ENCODE measurements at regions not wholly inside any gene's neighbourhood (a gene's known extent, or its start where the extent isn't known, plus 50 kb on each side); places are given as distances from the start of the nearest gene placed in this dataset.
"Not testable (repeated sequence)": the region's sequence is repeated elsewhere in the genome, so short reads cannot be mapped to it uniquely, and the experiment has no call there.

GRCh38 chr11:29163231-29163630, 853.6 kb downstream of the KCNA4 start:
- H3K27ac Mint-ChIP-seq = no peak overlapping the region
- no peak overlapping the region for H3K4me3 Mint-ChIP-seq
- no peak for DNase-seq
- no peak for ATAC-seq
- ChIA-PET POLR2A (no interaction called here), CTCF (no interaction called here)
- no peaks in the 10 kb centered on the region for H3K27me3 Mint-ChIP-seq
- peaks cover 6% of the 10 kb centered on the region for H3K9me3 Mint-ChIP-seq
- H3K4me1 Mint-ChIP-seq (ENCODE audit: low read depth) = no peaks in the 10 kb centered on the region
- no peak for TF ChIP-seq CTCF (IDR thresholded peaks at IDR 0.05)
- intact Hi-C loops (cut with micrococcal nuclease) = no loop called here
- no peaks in the 10 kb centered on the region for H3K36me3 Mint-ChIP-seq (ENCODE audit: low read depth)

- intact Hi-C loops (cut with micrococcal nuclease) = no loop called here
These were observed 854.3 kb downstream of the KCNA4 start for GRCh38 chr11:29162491-29162890.

GRCh38 chr11:29161191-29161590, 855.6 kb downstream of the KCNA4 start:
- H3K36me3 Mint-ChIP-seq (ENCODE audit: low read depth) = no peaks in the 10 kb centered on the region
- no peak overlapping the region for H3K4me3 Mint-ChIP-seq
- no peak for ATAC-seq
- ChIA-PET POLR2A (no interaction called here), CTCF (no interaction called here)
- no peaks in the 10 kb centered on the region for H3K27me3 Mint-ChIP-seq
- intact Hi-C loops (cut with micrococcal nuclease) = no loop called here
- DNase-seq = no peak
- TF ChIP-seq CTCF (IDR thresholded peaks at IDR 0.05) = no peak
- H3K4me1 Mint-ChIP-seq (ENCODE audit: low read depth) = no peaks in the 10 kb centered on the region
- H3K27ac Mint-ChIP-seq = no peak overlapping the region
- peaks cover 8% of the 10 kb centered on the region for H3K9me3 Mint-ChIP-seq

More at GRCh38 chr11:29162491-29162890, 854.3 kb downstream of the KCNA4 start:
- no peaks in the 10 kb centered on the region for H3K36me3 Mint-ChIP-seq (ENCODE audit: low read depth)
- CTCF ChIA-PET = no interaction called here
- no peaks in the 10 kb centered on the region for H3K4me1 Mint-ChIP-seq (ENCODE audit: low read depth)
- H3K9me3 Mint-ChIP-seq = peaks cover 8% of the 10 kb centered on the region
- TF ChIP-seq CTCF (IDR thresholded peaks at IDR 0.05) = no peak
- no peak overlapping the region for H3K4me3 Mint-ChIP-seq
- H3K27me3 Mint-ChIP-seq = no peaks in the 10 kb centered on the region
- DNase-seq = no peak
- H3K27ac Mint-ChIP-seq = no peak overlapping the region
- POLR2A ChIA-PET = no interaction called here
- no peak for ATAC-seq

- ATAC-seq (no peak), DNase-seq (peak; percentile 2)
- H3K36me3 Mint-ChIP-seq (ENCODE audit: low read depth) = no peaks in the 10 kb centered on the region
- H3K27ac Mint-ChIP-seq = no peak overlapping the region
- intact Hi-C loops (cut with micrococcal nuclease) = no loop called here
- no peaks in the 10 kb centered on the region for H3K4me1 Mint-ChIP-seq (ENCODE audit: low read depth)
- ChIA-PET POLR2A (no interaction called here), CTCF (no interaction called here)
- H3K9me3 Mint-ChIP-seq = peaks cover 5% of the 10 kb centered on the region
- TF ChIP-seq CTCF (IDR thresholded peaks at IDR 0.05) = peak; percentile 22
- H3K4me3 Mint-ChIP-seq = no peak overlapping the region
- H3K27me3 Mint-ChIP-seq = no peaks in the 10 kb centered on the region
These were observed 857.0 kb downstream of the KCNA4 start for GRCh38 chr11:29159552-29160465.

- ChIA-PET POLR2A (no interaction called here), CTCF (no interaction called here)
- Mint-ChIP-seq H3K9me3 (peaks cover 4% of the 10 kb centered on the region), H3K27ac (no peak overlapping the region), H3K4me1 (ENCODE audit: low read depth) (no peaks in the 10 kb centered on the region), H3K36me3 (ENCODE audit: low read depth) (no peaks in the 10 kb centered on the region), H3K27me3 (no peaks in the 10 kb centered on the region), H3K4me3 (no peak overlapping the region)
- intact Hi-C loops (cut with micrococcal nuclease) = no loop called here
- ATAC-seq (no peak), DNase-seq (no peak)
- TF ChIP-seq CTCF (IDR thresholded peaks at IDR 0.05) = no peak
These were observed 863.8 kb downstream of the KCNA4 start for GRCh38 chr11:29153078-29153477.

- POLR2A ChIA-PET; H3K27ac Mint-ChIP-seq; H3K4me3 Mint-ChIP-seq; intact Hi-C loops (cut with micrococcal nuclease); H3K27me3 Mint-ChIP-seq; CTCF ChIA-PET; H3K4me1 Mint-ChIP-seq (ENCODE audit: low read depth); ATAC-seq; H3K36me3 Mint-ChIP-seq (ENCODE audit: low read depth); DNase-seq: not testable (repeated sequence)
- peaks cover 16% of the 10 kb centered on the region for H3K9me3 Mint-ChIP-seq
These were observed 874.3 kb downstream of the KCNA4 start for GRCh38 chr11:29142573-29142972.

All from activated CD8-positive, alpha-beta T cell treated with anti-CD3 and anti-CD28 coated beads for 36 hours (primary cell).